C1 segment of cervical spinal cord (tissue), 14 donors: ENCODE measurements at regions not wholly inside any gene's neighbourhood (a gene's known extent, or its start where the extent isn't known, plus 50 kb on each side); places are given as distances from the start of the nearest gene placed in this dataset.
"Not testable (repeated sequence)": the region's sequence is repeated elsewhere in the genome, so short reads cannot be mapped to it uniquely, and the experiment has no call there.

ENCODE experiments used
- DNase-seq, 14 donors: peaks; one replicate each; lab custom pipeline; 2025; lab: John Stamatoyannopoulos, UW

GRCh38 chr6:49274809-49275769 lies 188.0 kb downstream of the MMUT start:
- not testable (repeated sequence) for DNase-seq

GRCh38 chr6:49269190-49269589 lies 193.9 kb downstream of the MMUT start:
- no peak for DNase-seq

- no peak for DNase-seq
These were observed 198.1 kb downstream of the MMUT start for GRCh38 chr6:49264909-49265308.

GRCh38 chr6:49264496-49264895 lies 198.6 kb downstream of the MMUT start:
- no peak for DNase-seq

GRCh38 chr6:49257549-49257948 lies 205.5 kb downstream of the MMUT start:
- no peak for DNase-seq

GRCh38 chr6:49255335-49255734 lies 207.7 kb downstream of the MMUT start:
- DNase-seq, result no peak

- no peak for DNase-seq
These were observed 210.2 kb downstream of the MMUT start for GRCh38 chr6:49252901-49253300.

- DNase-seq, result no peak
These were observed 229.6 kb downstream of the MMUT start for GRCh38 chr6:49233483-49233882.

- DNase-seq, result no peak
These were observed 237.6 kb downstream of the MMUT start for GRCh38 chr6:49225471-49225870.

GRCh38 chr6:49220293-49220692 lies 242.8 kb downstream of the MMUT start:
- DNase-seq, result no peak

GRCh38 chr6:49205526-49205925 lies 257.5 kb downstream of the MMUT start:
- DNase-seq, result no peak

- DNase-seq, result no peak
These were observed 260.0 kb downstream of the MMUT start for GRCh38 chr6:49202924-49203536.

GRCh38 chr6:49198015-49198414 lies 265.0 kb downstream of the MMUT start:
- DNase-seq, result no peak

- DNase-seq, result not testable (repeated sequence)
These were observed 300.7 kb downstream of the MMUT start for GRCh38 chr6:49162379-49162778.

- no peak for DNase-seq
These were observed 307.7 kb downstream of the MMUT start for GRCh38 chr6:49155316-49155715.

- DNase-seq, result no peak
These were observed 311.1 kb downstream of the MMUT start for GRCh38 chr6:49151957-49152356.

GRCh38 chr6:49151461-49151860 lies 311.6 kb downstream of the MMUT start:
- no peak for DNase-seq

- DNase-seq, result no peak
These were observed 312.0 kb downstream of the MMUT start for GRCh38 chr6:49151033-49151432.

- DNase-seq, result no peak
These were observed 317.8 kb downstream of the MMUT start for GRCh38 chr6:49145280-49145679.

GRCh38 chr6:49142421-49143151 lies 320.5 kb downstream of the MMUT start:
- DNase-seq, result no peak

- DNase-seq, result no peak
These were observed 341.1 kb downstream of the MMUT start for GRCh38 chr6:49121970-49122369.

GRCh38 chr6:49118478-49118877 lies 344.6 kb downstream of the MMUT start:
- no peak for DNase-seq
